ENCODE measurements at regions not wholly inside any gene's neighbourhood (a gene's known extent, or its start where the extent isn't known, plus 50 kb on each side); places are given as distances from the start of the nearest gene placed in this dataset.

DNA sequence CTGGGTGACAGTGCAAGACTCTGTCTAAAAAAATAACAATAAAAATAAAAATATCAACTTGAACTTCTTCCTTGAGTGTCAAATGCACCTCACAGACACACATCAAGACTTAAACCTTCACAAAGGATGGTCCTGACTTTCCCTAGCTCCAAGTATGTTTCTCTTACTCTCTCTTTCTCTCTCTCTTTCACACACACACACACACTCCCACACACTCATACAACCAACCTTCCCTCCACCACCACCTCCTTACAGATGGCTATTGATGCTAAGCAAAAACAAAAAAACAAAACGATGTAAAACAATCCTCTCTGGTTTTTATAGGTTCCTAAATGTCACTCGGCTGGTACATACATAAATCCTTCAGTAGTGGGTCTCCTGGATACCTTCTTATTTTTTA, 67.4 kb upstream of the ACVR2A start:
- H3K4me3 ChIP-seq = no peak overlapping the region
- H2AFZ ChIP-seq = no peak overlapping the region
- H3K36me3 ChIP-seq (ENCODE audit: low read depth) = no peaks in the 10 kb centered on the region
- no peaks in the 10 kb centered on the region for H3K27me3 ChIP-seq (ENCODE audit: insufficient read depth, low read depth)
- H3K4me2 ChIP-seq = no peak overlapping the region
- intact Hi-C loops (cut with micrococcal nuclease; ENCODE audit: unreplicated experiment) = no loop called here
- no peaks in the 10 kb centered on the region; the same call in 1 of the 2 replicates for H3K9me2 ChIP-seq (ENCODE audit: insufficient read depth)
- ChIA-PET POLR2A (ENCODE audit: unreplicated experiment) (interaction anchor here (0.7 kb wide), 1 partner anchor 583 kb away, joined by 3 read pairs; no protein-coding TSS in a partner anchor), CTCF (no interaction called here)
- no peaks in the 10 kb centered on the region for H3F3A ChIP-seq (ENCODE audit: insufficient read depth, low read depth)
- no peaks in the 10 kb centered on the region for H4K20me1 ChIP-seq (ENCODE audit: insufficient read depth)
- H3K27ac ChIP-seq = no peak overlapping the region
- no peak for DNase-seq
- no peaks in the 10 kb centered on the region for H3K4me1 ChIP-seq (replicated peaks; ENCODE audit: insufficient read depth)
- TF ChIP-seq EZH2 (IDR thresholded peaks at IDR 0.05; ENCODE audit: low read depth) (no peak), CTCF (conservative IDR thresholded peaks at IDR 0.05) (no peak)
- no peaks in the 10 kb centered on the region for H3K9me3 ChIP-seq (ENCODE audit: insufficient read depth, low read depth)
- no TSS peak for BruUV-seq (replicated peaks)
- H3K79me2 ChIP-seq (ENCODE audit: low read depth) = no peaks in the 10 kb centered on the region

- H3K9me2 ChIP-seq (ENCODE audit: insufficient read depth) = no peaks in the 10 kb centered on the region
- H3K27me3 ChIP-seq (ENCODE audit: insufficient read depth, low read depth) = no peaks in the 10 kb centered on the region
- H3K79me2 ChIP-seq (ENCODE audit: low read depth) = no peaks in the 10 kb centered on the region
- no peak overlapping the region for H3K4me2 ChIP-seq
- H3F3A ChIP-seq (ENCODE audit: insufficient read depth, low read depth) = no peaks in the 10 kb centered on the region
- H4K20me1 ChIP-seq (ENCODE audit: insufficient read depth) = no peaks in the 10 kb centered on the region
- no peaks in the 10 kb centered on the region for H3K4me1 ChIP-seq (replicated peaks; ENCODE audit: insufficient read depth)
- CTCF ChIA-PET = no interaction called here
- H2AFZ ChIP-seq = no peak overlapping the region
- no peak for DNase-seq
- BruUV-seq (replicated peaks) = no TSS peak
- no peaks in the 10 kb centered on the region for H3K36me3 ChIP-seq (ENCODE audit: low read depth)
- H3K4me3 ChIP-seq = no peak overlapping the region
- no peaks in the 10 kb centered on the region for H3K9me3 ChIP-seq (ENCODE audit: insufficient read depth, low read depth)
- POLR2A ChIA-PET (ENCODE audit: unreplicated experiment) = no interaction called here
- H3K27ac ChIP-seq = no peak overlapping the region
- intact Hi-C loops (cut with micrococcal nuclease; ENCODE audit: unreplicated experiment) = no loop called here
- TF ChIP-seq EZH2 (IDR thresholded peaks at IDR 0.05; ENCODE audit: low read depth) (no peak), CTCF (conservative IDR thresholded peaks at IDR 0.05) (no peak)
Observed at GRCh38 chr2:147774805-147775204, 70.0 kb upstream of the ACVR2A start.

DNA sequence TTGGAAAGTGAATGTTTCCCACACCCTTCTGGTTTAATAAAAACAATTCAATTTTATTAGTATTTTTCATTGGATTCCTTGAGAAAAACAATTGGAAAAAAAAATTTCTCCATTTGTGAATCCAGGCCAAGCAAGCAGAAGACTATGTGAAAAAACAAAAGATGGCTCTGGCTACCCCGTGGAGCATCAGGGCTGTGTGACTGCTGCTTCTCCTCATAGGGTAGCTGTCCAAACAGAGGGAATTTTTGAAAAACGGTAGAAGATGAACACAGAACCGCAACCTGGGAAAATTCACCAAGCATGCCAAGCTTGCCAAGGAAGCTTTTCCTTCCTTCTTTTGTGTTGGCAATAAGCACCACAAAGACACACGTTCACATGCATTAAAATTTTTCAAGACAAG, 71.3 kb upstream of the ACVR2A start:
- Histone ChIP-seq H3K4me2 (no peak overlapping the region), H4K20me1 (ENCODE audit: insufficient read depth) (no peaks in the 10 kb centered on the region), H3K27ac (no peak overlapping the region), H3F3A (ENCODE audit: insufficient read depth, low read depth) (no peaks in the 10 kb centered on the region), H3K9me2 (ENCODE audit: insufficient read depth) (no peaks in the 10 kb centered on the region), H3K4me3 (no peak overlapping the region), H2AFZ (no peak overlapping the region), H3K9me3 (ENCODE audit: insufficient read depth, low read depth) (no peaks in the 10 kb centered on the region), H3K4me1 (replicated peaks; ENCODE audit: insufficient read depth) (no peaks in the 10 kb centered on the region), H3K79me2 (ENCODE audit: low read depth) (no peaks in the 10 kb centered on the region), H3K27me3 (ENCODE audit: insufficient read depth, low read depth) (no peaks in the 10 kb centered on the region), H3K36me3 (ENCODE audit: low read depth) (no peaks in the 10 kb centered on the region)
- ChIA-PET CTCF (no interaction called here), POLR2A (ENCODE audit: unreplicated experiment) (no interaction called here)
- intact Hi-C loops (cut with micrococcal nuclease; ENCODE audit: unreplicated experiment) = no loop called here
- no peak for DNase-seq
- TF ChIP-seq EZH2 (IDR thresholded peaks at IDR 0.05; ENCODE audit: low read depth) = no peak
- TF ChIP-seq CTCF (conservative IDR thresholded peaks at IDR 0.05) = no peak
- BruUV-seq (replicated peaks) = no TSS peak
